ENCODE measurements at regions not wholly inside any gene's neighbourhood (a gene's known extent, or its start where the extent isn't known, plus 50 kb on each side); places are given as distances from the start of the nearest gene placed in this dataset.

- no peak for FAIRE-seq
- DNase-seq (ENCODE audit: insufficient read length, low spot score), result no peak
- no peak for TF ChIP-seq CTCF (IDR thresholded peaks at IDR 0.05; ENCODE audit: insufficient read depth, missing control alignments)
Observed at GRCh38 chr5:7053528-7054209, 340.4 kb downstream of the TENT4A start.

- no peak for TF ChIP-seq CTCF (IDR thresholded peaks at IDR 0.05; ENCODE audit: insufficient read depth, missing control alignments)
- DNase-seq (ENCODE audit: insufficient read length, low spot score) (no peak), FAIRE-seq (no peak)
Observed at GRCh38 chr5:7066471-7067235, 329.3 kb upstream of the ADCY2 start.

GRCh38 chr5:7068156-7068555 is 327.8 kb upstream of the ADCY2 start:
- no peak for FAIRE-seq
- DNase-seq (ENCODE audit: insufficient read length, low spot score), result no peak
- no peak for TF ChIP-seq CTCF (IDR thresholded peaks at IDR 0.05; ENCODE audit: insufficient read depth, missing control alignments)

GRCh38 chr5:7068899-7069298 is 327.0 kb upstream of the ADCY2 start:
- TF ChIP-seq CTCF (IDR thresholded peaks at IDR 0.05; ENCODE audit: insufficient read depth, missing control alignments), result no peak
- no peak for FAIRE-seq

GRCh38 chr5:7072188-7072587 is 323.8 kb upstream of the ADCY2 start:
- DNase-seq (ENCODE audit: insufficient read length, low spot score) (no peak), FAIRE-seq (no peak)
- no peak for TF ChIP-seq CTCF (IDR thresholded peaks at IDR 0.05; ENCODE audit: insufficient read depth, missing control alignments)

More at GRCh38 chr5:7068899-7069298, 327.0 kb upstream of the ADCY2 start:
- no peak for DNase-seq (ENCODE audit: insufficient read length, low spot score)

GRCh38 chr5:7073666-7074065 is 322.3 kb upstream of the ADCY2 start:
- TF ChIP-seq CTCF (IDR thresholded peaks at IDR 0.05; ENCODE audit: insufficient read depth, missing control alignments), result no peak
- FAIRE-seq, result no peak
- no peak for DNase-seq (ENCODE audit: insufficient read length, low spot score)

GRCh38 chr5:7074176-7074575 is 321.8 kb upstream of the ADCY2 start:
- no peak for FAIRE-seq
- DNase-seq (ENCODE audit: insufficient read length, low spot score), result no peak

More at GRCh38 chr5:7074176-7074575, 321.8 kb upstream of the ADCY2 start:
- no peak for TF ChIP-seq CTCF (IDR thresholded peaks at IDR 0.05; ENCODE audit: insufficient read depth, missing control alignments)

Measured in D721Med (cell line).